ENCODE measurements at regions not wholly inside any gene's neighbourhood (a gene's known extent, or its start where the extent isn't known, plus 50 kb on each side); places are given as distances from the start of the nearest gene placed in this dataset.
"Not testable (repeated sequence)": the region's sequence is repeated elsewhere in the genome, so short reads cannot be mapped to it uniquely, and the experiment has no call there.

- DNase-seq, result no peak
Observed at GRCh38 chr19:30810726-30811125, 438.5 kb downstream of the ZNF536 start.

DNA sequence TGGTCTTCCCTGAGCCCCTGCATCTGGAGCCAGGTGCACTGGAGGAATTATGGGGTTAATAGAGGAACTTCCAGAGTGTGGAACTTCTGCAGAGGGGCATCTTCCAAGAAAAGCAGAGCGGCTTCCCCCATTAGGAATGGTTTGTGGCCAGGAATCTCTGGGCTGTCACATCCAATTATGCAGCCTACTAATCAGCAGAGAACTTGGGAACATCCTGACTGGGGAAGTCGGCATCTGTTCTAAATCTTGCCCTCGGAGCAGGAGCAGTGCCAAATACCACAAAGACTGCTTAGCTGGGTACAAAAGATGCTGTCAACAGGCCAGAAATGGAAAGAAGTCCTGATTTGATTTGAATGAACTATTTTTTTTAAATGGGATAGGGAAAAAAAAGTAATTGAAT lies 435.1 kb downstream of the ZNF536 start:
- no peak for DNase-seq

- DNase-seq, result no peak
Observed at GRCh38 chr19:30806311-30806710, 434.1 kb downstream of the ZNF536 start.

- DNase-seq, result no peak
Observed at GRCh38 chr19:30804751-30805150, 432.6 kb downstream of the ZNF536 start.

DNA sequence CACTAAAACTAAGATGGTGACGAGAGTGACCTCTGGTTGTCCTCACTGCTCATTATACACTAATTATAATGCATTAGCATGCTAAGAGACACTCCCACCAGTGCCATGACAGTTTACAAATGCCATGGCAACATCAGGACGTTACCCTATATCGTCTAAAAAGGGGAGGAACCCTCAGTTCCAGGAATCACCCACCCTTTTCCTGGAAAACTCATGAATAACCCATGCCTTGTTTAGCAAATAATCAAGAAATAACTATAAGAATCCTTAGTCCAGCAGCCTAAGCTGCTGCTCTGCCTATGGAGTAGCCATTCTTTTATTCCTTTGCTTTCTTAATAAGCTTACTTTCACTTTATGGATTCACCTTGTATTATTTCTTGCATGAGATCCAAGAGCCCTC lies 432.1 kb downstream of the ZNF536 start:
- not testable (repeated sequence) for DNase-seq

DNA sequence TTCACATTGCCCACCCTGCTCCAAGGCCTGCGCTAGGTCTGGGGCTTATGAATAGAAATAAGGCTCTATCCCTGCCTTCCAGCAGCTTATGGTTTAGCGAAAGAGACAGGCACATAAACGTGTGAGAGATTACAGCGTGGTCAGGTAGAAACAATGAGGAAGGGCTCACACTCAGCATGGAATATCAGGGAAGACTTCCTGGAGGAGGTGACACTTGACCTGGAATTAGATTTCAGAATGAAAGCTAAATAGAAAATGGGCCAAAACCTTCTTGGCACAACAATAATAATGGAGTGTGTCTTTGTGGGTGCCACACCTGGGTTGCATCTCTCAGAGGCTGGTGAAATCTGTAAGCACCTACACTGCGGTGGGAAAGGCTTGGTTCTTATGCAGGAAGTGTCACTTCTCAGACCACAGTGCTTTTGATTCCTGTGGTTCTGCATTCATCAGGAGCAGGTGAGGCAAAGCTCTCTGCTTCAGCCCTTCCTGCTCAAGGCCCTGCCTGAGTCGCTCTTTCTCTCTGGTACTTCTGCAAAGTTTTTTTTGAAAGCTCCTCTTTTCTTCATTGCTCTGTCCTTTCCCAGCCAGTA lies 430.3 kb downstream of the ZNF536 start:
- no peak for DNase-seq

GRCh38 chr19:30799865-30800755 lies 427.9 kb downstream of the ZNF536 start:
- DNase-seq, result peak in 1 of 5 experiments; percentile 3

GRCh38 chr19:30795727-30796126 lies 423.5 kb downstream of the ZNF536 start:
- no peak for DNase-seq

- no peak for DNase-seq
Observed at GRCh38 chr19:30792561-30793505, 420.6 kb downstream of the ZNF536 start.

DNA sequence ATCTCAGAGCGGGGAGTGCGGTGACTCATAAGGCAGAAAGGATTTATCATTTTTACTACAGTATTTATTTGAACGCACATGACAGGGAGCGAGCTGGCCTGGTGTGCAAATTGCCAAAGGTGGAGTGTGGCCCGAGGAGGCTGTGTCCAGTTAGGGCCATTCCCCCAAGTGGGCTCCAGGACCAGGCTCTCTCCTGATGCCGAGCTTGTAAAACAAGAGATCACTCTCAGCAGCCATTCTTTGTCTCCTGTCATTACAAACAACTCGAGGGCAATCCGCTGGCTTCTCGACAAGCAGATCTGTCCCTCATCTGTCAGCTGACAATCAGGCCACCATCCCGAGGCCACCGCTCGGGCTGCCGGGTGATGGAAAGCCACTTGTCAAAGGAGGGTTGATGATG lies 418.9 kb downstream of the ZNF536 start:
- DNase-seq, result no peak

DNA sequence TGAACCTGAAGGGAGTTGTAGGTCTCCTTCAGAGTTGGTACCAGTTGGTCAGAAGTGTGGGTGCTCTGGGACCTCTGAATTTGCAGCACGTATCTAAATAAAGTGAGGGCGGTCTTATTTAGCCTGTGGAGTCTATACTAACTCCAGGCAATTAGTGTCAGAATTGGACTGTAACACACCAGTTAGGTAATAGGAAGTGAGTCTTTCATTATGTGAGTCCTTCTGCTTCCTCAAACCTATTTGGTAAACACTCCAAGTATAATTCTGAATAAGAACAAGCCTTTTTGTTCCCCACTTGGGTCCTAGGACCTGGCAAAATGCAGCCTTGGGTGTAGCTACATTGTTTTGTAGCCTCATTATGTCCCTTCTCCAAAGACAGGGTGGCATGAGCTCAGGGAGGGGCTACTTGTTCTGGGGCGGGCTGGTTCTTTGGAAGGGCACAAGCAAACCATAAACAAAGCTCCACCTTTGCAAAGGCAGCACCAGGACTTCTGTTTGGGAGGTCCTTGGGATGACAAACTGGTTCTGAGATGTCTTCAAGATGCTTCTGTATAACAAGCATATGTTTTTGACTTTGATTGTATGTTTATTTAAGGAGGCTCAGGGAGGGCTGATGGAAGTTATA lies 418.0 kb downstream of the ZNF536 start:
- DNase-seq, result no peak

- no peak for DNase-seq
Observed at GRCh38 chr19:30788105-30788765, 416.1 kb downstream of the ZNF536 start.

DNA sequence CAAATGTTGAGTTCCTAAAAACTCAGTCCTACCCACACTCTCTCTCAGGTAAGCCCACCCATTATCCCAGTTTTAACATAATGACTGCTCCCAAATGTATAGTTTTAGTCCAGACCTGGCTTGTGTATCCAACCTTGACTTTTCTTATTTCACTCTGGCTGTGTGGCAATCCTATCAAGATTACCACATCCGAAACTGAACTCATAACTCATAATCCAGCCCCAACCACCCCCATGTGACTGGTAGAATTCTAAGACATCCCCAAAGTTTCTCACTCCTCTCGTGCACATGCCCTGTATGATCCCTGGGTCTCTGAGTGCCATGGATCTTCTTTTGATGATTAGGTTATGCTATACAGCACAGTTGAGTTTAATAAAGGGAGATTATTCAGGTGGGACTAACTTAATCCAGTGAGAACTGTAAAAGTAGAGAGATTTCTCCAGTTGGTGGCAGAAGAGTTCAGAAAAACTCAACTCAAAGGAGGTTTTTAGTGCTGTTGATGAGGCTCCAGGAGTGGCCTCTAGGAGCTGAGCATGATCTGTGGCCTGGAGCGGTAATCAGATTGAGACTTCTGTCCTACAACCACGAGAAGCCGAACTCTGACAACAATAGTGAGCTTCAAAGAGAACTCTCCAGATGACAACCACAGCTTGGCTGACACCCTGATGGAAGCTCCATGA lies 413.4 kb downstream of the ZNF536 start:
- DNase-seq, result no peak

GRCh38 chr19:30784850-30785457 lies 412.8 kb downstream of the ZNF536 start:
- peak in 4 of 5 experiments; percentile 17 to 47 (median 38) for DNase-seq

DNA sequence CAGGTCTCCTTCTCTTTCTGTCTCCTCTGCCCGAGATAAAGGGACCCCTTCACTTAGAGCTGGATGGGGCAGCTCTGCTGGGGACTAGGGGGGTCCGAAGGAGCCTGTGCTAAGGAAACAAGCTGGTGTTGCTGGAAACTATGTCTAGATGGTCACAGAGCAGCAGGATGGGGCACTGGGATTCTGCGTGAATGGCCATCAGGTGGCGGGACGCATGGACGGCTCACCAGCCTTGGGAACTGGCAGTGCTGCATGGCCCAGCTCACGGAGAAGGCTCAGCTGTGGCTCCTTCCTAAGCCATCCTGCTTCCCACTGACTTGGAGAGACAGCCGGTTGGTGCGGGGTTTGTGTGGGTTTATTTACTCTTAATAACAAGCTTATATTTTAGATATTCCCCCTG lies 411.8 kb downstream of the ZNF536 start:
- DNase-seq, result no peak

DNA sequence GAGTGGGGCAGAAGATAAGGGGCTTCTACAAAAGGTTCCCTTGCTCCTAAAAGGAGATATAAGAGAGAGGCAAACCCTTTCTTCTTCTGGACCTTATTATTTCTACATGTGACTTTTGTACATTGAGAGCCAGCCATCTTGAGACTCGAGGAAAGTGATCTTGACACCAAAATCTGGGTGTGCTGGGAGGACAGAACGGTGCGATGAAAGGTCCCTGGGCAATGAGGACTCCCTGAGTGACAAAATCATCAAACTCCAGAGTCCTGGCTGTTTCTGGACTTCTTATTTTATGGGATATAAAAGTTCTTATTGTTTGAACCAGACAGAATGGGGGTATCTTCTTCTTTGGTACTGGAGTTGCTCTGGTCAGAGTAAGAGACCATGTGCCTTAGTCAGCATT lies 411.0 kb downstream of the ZNF536 start:
- DNase-seq, result no peak

- DNase-seq, result no peak
Observed at GRCh38 chr19:30781519-30781918, 409.3 kb downstream of the ZNF536 start.

DNA sequence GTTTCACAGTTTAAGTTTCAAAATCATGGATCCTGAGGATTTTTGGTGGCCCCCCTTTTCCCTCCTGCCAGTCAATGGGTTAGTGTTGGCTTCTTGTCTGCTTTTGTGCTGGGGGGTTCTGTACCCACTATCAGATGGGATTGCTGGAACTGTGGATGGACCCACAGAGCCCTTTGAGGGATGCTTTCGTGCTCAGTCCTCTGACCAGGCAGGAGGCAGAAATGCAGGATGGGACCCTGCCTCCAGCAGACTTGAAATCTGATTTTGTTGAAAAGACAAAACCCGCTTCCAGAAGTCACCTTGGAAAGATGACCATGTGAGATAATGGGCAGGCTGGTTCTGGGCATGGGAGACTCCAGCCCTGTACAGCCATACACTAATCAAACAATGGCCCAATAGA lies 408.9 kb downstream of the ZNF536 start:
- DNase-seq, result no peak

DNA sequence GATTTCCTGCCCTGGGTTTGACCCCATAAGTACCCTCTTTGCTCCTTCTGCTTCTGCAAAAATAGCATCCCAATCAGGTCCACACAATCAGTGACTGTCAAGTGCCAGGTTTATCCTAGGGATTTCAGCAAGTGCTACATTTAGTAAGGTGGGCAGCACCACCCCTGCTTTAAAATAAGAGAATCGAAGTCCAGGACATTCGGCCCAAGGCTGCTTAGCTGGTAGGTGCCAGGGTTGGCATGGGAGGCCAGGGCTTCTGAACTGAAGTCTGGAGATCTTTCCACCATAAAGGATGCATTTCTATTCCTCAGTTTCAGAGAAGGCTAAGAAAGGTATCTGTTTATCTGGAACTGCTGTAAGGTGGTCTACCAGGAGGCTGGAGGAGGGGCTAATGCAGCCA lies 408.3 kb downstream of the ZNF536 start:
- DNase-seq, result no peak

- DNase-seq, result no peak
Observed at GRCh38 chr19:30780032-30780431, 407.8 kb downstream of the ZNF536 start.
